Body of pancreas (tissue), 4 donors: ENCODE measurements at regions not wholly inside any gene's neighbourhood (a gene's known extent, or its start where the extent isn't known, plus 50 kb on each side); places are given as distances from the start of the nearest gene placed in this dataset.

ENCODE experiments used
- ATAC-seq: fragments of 150-250 bp; one replicate; pipeline ENCODE4 v1.9.1; 2016
- DNase-seq, 4 donors: peaks; one replicate each; pipeline ENCODE4 v3.0.0-alpha.2; 2019
- H3K27ac ChIP-seq, 4 donors: fragments of 200-600 bp; sonication (generic); 1 replicate in 3 of 4; 2 replicates in 1 of 4; pipeline versions ENCODE4 v1.5.1 to v1.6.1; 2016 to 2019; ENCODE audit warnings: mild to moderate bottlenecking in 1 of 4, mixed read lengths in 1 of 4, moderate library complexity in 1 of 4
- H3K27me3 ChIP-seq, 2 donors: fragments of 200-600 bp; sonication (generic); one replicate each; pipeline ENCODE4 v1.6.0; 2016; ENCODE audit warnings: mild to moderate bottlenecking in 1 of 2
- H3K36me3 ChIP-seq, 2 donors: fragments of 200-600 bp; sonication (generic); replicated peaks in 1 of 2; 2 replicates each; pipeline ENCODE4 v1.5.1; 2016; ENCODE audit warnings: low read depth in 2 of 2; ENCODE audit not compliant: insufficient read depth in 1 of 2
- H3K4me1 ChIP-seq: fragments of 200-600 bp; sonication (generic); one replicate; pipeline ENCODE4 v1.6.0; 2016
- H3K4me3 ChIP-seq, 2 donors: fragments of 200-600 bp; sonication (generic); 1 replicate in 1 of 2; 2 replicates in 1 of 2; pipeline ENCODE4 v1.5.1; 2016 to 2019
- H3K9me3 ChIP-seq, 3 donors: fragments of 200-600 bp; sonication (generic); 1 replicate in 2 of 3; 2 replicates in 1 of 3; pipeline ENCODE4 v1.5.1; 2016
- POLR2A ChIP-seq, 3 donors: fragments of 450-650 bp; IDR thresholded peaks; one replicate each; pipeline ENCODE4 v1.6.1; 2016; ENCODE audit warnings: antibody characterized with exemption in 3 of 3, mild to moderate bottlenecking in 2 of 3
- WGBS, 2 donors: methylation state at CpG; one replicate each; pipeline ENCODE4 v1.1.5; 2017; 5-methylcytosine and 5-hydroxymethylcytosine counted together
- intact Hi-C: fragments of 100-400 bp; cut with DNase I; formaldehyde crosslinking; loops from one replicate; pipeline ENCODE4 v1.15.1; 2023
- TF ChIP-seq, protein P1 (sequence below), 7 experiments: fragments of 450-650 bp in 4 of 7; fragments of 200-600 bp in 3 of 7; sonication (generic) in 3 of 7; IDR thresholded peaks; one replicate each; pipeline ENCODE4 v1.5.1; 2016 to 2019; ENCODE audit warnings: antibody characterized with exemption in 7 of 7

DNA sequence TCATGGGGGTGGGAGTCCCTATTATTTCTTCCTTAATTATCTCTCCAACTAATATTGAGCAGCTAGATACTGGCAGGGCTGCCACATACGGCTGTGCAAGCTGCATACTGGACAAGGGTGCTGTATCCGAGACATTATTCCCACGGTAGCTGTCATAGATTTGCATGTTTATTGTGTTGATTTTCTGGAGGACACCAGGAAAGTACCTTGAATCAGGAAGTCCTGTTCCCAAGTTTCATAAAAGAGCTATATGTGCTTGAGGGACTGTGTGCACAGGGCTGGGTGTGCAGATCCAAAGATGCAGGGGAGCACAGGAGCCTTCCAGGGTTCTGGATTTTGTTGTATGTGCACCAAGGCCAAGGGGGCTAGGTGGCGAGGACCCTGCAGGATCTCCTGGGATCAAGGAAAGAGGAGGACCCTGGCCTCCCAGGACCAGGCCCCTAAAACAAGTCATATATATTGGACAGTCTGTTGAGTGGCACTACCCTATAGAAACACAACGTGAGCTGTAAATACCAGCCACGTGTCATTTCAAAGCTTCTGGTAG lies 119.2 kb upstream of the ALDH1A3 start:
- Histone ChIP-seq H3K27me3 (no peaks in the 10 kb centered on the region), H3K4me3 (no peak overlapping the region), H3K9me3 (no peaks in the 10 kb centered on the region), H3K4me1 (no peaks in the 10 kb centered on the region), H3K27ac (no peak overlapping the region), H3K36me3 (no peaks in the 10 kb centered on the region)
- no peak for ATAC-seq
- TF ChIP-seq POLR2A (IDR thresholded peaks at IDR 0.05), result no peak
- TF ChIP-seq, protein P1, sequence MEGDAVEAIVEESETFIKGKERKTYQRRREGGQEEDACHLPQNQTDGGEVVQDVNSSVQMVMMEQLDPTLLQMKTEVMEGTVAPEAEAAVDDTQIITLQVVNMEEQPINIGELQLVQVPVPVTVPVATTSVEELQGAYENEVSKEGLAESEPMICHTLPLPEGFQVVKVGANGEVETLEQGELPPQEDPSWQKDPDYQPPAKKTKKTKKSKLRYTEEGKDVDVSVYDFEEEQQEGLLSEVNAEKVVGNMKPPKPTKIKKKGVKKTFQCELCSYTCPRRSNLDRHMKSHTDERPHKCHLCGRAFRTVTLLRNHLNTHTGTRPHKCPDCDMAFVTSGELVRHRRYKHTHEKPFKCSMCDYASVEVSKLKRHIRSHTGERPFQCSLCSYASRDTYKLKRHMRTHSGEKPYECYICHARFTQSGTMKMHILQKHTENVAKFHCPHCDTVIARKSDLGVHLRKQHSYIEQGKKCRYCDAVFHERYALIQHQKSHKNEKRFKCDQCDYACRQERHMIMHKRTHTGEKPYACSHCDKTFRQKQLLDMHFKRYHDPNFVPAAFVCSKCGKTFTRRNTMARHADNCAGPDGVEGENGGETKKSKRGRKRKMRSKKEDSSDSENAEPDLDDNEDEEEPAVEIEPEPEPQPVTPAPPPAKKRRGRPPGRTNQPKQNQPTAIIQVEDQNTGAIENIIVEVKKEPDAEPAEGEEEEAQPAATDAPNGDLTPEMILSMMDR (IDR thresholded peaks at IDR 0.05), result no peak
- DNase-seq, result no peak
- intact Hi-C loops, result no loop called here
- 67 to 72% methylated on average over 5 to 6 of the region's 6 CpGs for WGBS, 2 donors

DNA sequence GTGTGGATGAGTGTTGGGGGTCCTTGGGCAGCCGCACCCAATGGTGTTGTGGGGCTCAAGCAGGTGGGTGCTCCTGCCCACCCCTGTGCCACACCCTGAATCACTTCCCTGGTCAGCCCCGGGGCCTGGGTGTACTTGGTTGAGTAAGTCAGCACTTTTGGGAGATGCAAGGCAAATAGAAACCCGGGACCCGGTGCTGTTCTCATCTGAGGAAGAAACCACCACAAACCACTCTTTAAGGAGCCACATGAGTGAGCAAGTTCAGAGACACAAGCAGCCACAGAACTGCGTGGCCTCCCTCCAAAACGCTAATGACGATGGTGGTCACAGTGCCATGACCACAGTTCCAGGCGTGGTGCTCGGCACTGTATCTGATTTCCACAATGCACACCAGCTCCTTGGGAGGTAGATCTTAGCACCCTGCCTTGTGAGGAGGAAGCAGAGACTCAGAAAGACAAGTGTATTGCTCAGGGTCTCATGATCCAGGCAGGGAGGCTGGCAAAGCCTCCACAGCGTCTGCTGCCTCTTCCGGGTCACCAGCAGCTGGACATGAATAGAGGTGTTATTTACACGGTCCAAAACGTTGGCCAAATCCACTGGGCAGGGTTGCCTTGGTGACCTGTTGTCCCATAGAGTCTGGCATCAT lies 118.2 kb upstream of the ALDH1A3 start:
- intact Hi-C loops, result no loop called here
- TF ChIP-seq, protein P1 (IDR thresholded peaks at IDR 0.05), result no peak
- TF ChIP-seq POLR2A (IDR thresholded peaks at IDR 0.05), result no peak
- DNase-seq, result no peak
- no peak for ATAC-seq
- H3K9me3 ChIP-seq, result no peaks in the 10 kb centered on the region
- H3K36me3 ChIP-seq, result no peaks in the 10 kb centered on the region
- 73% methylated on average over 3 to 13 of the region's 13 CpGs for WGBS, 2 donors
- H3K4me1 ChIP-seq, result no peaks in the 10 kb centered on the region
- no peak overlapping the region for H3K4me3 ChIP-seq
- H3K27ac ChIP-seq, result no peak overlapping the region
- H3K27me3 ChIP-seq, result no peaks in the 10 kb centered on the region

DNA sequence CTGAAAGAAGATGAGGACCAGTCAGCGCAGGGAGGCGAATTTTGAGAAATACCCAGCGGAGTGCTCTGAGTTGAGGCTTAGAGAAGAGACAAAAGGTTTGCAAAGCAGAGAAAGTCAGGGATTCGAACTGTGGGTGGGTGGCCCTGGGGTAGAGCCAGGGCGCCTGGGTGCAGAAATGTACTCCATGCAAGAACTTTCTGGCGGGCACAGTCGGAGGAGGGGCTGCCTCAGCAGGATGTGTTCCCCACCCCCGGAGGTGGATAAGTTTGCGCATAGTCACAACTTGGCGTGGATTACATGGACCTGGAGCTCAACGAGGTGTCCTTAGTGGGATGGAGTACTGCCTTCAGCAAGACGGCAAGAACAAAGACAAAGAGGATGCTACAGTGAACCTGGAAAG lies 117.3 kb upstream of the ALDH1A3 start:
- no peaks in the 10 kb centered on the region for H3K36me3 ChIP-seq

DNA sequence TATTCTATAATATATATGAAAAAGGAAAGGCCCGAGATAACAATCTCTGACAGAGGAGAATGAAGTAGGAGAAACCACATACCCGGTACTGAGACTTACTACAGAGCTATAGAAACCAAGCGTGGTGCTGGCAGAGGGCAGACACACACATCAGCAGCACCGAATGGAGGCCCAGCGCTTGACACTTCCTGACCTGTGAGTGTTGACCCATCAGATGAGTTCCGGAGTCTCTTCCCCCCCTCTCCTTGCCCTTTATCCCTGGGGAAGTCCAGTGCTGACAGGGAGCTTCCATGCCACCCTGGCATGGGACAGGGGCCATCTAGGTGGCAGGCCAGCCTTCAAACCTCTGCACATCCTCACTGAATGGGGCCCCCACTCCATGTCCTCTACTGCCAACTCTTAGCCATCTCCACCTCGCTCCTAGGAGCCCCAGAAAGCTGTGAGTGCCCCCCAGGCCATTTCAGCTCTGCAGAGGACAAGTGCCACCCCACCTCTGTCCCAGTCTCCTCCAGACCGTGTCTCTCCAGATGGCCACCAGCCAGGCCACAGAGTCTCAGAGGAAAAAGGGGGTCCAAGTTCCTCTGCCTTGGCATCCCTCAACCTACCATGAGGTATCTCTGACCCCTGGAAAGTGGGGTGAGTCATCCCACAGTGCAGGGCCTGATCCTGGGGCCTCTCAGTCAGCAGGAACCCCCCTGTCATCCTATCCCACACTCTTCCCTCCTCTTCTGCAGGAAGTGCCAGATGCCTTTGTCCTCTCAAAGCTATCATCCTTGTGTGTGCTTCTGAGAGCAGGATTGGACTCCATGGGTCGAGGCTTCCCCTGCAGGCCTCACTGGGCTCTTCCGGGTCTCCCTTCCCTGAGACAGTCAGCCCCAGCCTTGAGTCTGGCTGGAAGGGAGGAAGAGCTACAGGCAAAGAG lies 116.5 kb upstream of the ALDH1A3 start:
- 59 to 75% methylated on average over 10 of the region's 10 CpGs for WGBS, 2 donors

More for the DNA sequence above, 117.3 kb upstream of the ALDH1A3 start:
- intact Hi-C loops, result no loop called here
- no peaks in the 10 kb centered on the region for H3K9me3 ChIP-seq
- H3K27ac ChIP-seq, result no peak overlapping the region
- no peaks in the 10 kb centered on the region for H3K27me3 ChIP-seq
- 66 to 71% methylated on average over 12 of the region's 12 CpGs for WGBS, 2 donors
- ATAC-seq (no peak), DNase-seq (no peak)
- H3K4me1 ChIP-seq, result no peaks in the 10 kb centered on the region
- H3K4me3 ChIP-seq, result no peak overlapping the region
- no peak for TF ChIP-seq POLR2A (IDR thresholded peaks at IDR 0.05)

More for the DNA sequence above, 116.5 kb upstream of the ALDH1A3 start:
- no peaks in the 10 kb centered on the region for H3K27me3 ChIP-seq
- H3K36me3 ChIP-seq, result no peaks in the 10 kb centered on the region
- no peaks in the 10 kb centered on the region for H3K4me1 ChIP-seq
- ATAC-seq (no peak), DNase-seq (no peak)
- intact Hi-C loops, result no loop called here
- TF ChIP-seq, protein P1 (IDR thresholded peaks at IDR 0.05), result no peak
- TF ChIP-seq POLR2A (IDR thresholded peaks at IDR 0.05), result no peak
- H3K4me3 ChIP-seq, result no peak overlapping the region
- H3K27ac ChIP-seq, result no peak overlapping the region
- H3K9me3 ChIP-seq, result no peaks in the 10 kb centered on the region
